ENCODE measurements at regions not wholly inside any gene's neighbourhood (a gene's known extent, or its start where the extent isn't known, plus 50 kb on each side); places are given as distances from the start of the nearest gene placed in this dataset.

DNA sequence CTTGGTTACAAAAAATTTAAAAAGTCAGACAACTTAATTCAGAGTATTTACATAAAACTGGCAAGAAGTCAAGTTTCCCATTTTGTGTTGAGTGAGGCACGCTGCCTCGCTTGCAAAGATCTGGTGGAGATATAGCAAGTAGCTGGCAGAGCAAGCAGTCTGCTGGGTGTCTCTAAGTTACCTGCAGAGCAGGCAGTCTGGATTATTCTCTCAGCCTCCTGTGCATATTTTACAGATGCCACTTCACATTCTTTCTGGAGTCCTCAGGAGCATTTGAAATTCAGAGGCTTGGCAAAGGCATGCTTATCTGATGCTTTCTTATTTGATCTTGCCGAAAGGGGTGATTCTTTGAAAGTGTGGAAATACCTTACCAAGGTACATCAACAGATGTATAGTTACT lies 640.4 kb upstream of the ADGRL4 start:
- Histone ChIP-seq H3K27ac (ENCODE audit: low read depth, low read length, poor library complexity, severe bottlenecking) (no peak overlapping the region), H3K79me2 (ENCODE audit: insufficient read depth, low read depth, low read length) (no peaks in the 10 kb centered on the region), H3K36me3 (ENCODE audit: insufficient read depth, low read length) (no peaks in the 10 kb centered on the region), H3K4me3 (ENCODE audit: low read depth, low read length, poor library complexity, severe bottlenecking) (no peak overlapping the region), H3K9me2 (ENCODE audit: insufficient read depth, low read length) (no peaks in the 10 kb centered on the region), H2AFZ (ENCODE audit: low read length) (no peak overlapping the region; the same call in 1 of the 2 replicates), H4K20me1 (ENCODE audit: insufficient read depth, low read length) (no peaks in the 10 kb centered on the region), H3K4me1 (ENCODE audit: insufficient read depth, low read length, poor library complexity, severe bottlenecking) (no peaks in the 10 kb centered on the region), H3K4me2 (ENCODE audit: low read length) (no peak overlapping the region), H3K9me3 (ENCODE audit: low read length) (no peaks in the 10 kb centered on the region)
- intact Hi-C loops (cut with micrococcal nuclease; ENCODE audit: unreplicated experiment) = loop anchor here (10.0 kb wide), 1 partner anchor 778 kb away; no protein-coding TSS in a partner anchor
- ChIA-PET POLR2A (interaction anchor here (1.5 kb wide), 1 partner anchor 34 kb away, joined by 4 read pairs; no protein-coding TSS in a partner anchor), CTCF (ENCODE audit: unreplicated experiment) (no interaction called here)
- TF ChIP-seq EZH2phosphoT487 (IDR thresholded peaks at IDR 0.05; ENCODE audit: borderline replicate concordance, low read depth, low read length) = no peak
- TF ChIP-seq, protein P1, sequence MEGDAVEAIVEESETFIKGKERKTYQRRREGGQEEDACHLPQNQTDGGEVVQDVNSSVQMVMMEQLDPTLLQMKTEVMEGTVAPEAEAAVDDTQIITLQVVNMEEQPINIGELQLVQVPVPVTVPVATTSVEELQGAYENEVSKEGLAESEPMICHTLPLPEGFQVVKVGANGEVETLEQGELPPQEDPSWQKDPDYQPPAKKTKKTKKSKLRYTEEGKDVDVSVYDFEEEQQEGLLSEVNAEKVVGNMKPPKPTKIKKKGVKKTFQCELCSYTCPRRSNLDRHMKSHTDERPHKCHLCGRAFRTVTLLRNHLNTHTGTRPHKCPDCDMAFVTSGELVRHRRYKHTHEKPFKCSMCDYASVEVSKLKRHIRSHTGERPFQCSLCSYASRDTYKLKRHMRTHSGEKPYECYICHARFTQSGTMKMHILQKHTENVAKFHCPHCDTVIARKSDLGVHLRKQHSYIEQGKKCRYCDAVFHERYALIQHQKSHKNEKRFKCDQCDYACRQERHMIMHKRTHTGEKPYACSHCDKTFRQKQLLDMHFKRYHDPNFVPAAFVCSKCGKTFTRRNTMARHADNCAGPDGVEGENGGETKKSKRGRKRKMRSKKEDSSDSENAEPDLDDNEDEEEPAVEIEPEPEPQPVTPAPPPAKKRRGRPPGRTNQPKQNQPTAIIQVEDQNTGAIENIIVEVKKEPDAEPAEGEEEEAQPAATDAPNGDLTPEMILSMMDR (conservative IDR thresholded peaks at IDR 0.05; ENCODE audit: low read length) = no peak
- DNase-seq (ENCODE audit: low spot score) = no peak
- no TSS peak for BruUV-seq (replicated peaks)

GRCh38 chr1:79638382-79638781 lies 631.9 kb upstream of the ADGRL4 start:
- no peak overlapping the region for H3K27ac ChIP-seq (ENCODE audit: low read depth, low read length, poor library complexity, severe bottlenecking)
- H3K4me2 ChIP-seq (ENCODE audit: low read length) = no peak overlapping the region
- H3K4me3 ChIP-seq (ENCODE audit: low read depth, low read length, poor library complexity, severe bottlenecking) = no peak overlapping the region
- no peaks in the 10 kb centered on the region for H4K20me1 ChIP-seq (ENCODE audit: insufficient read depth, low read length)
- peaks cover 5% of the 10 kb centered on the region for H3K4me1 ChIP-seq (ENCODE audit: insufficient read depth, low read length, poor library complexity, severe bottlenecking)
- intact Hi-C loops (cut with micrococcal nuclease; ENCODE audit: unreplicated experiment) = no loop called here
- TF ChIP-seq, protein P1 (conservative IDR thresholded peaks at IDR 0.05; ENCODE audit: low read length) = no peak
- TF ChIP-seq EZH2phosphoT487 (IDR thresholded peaks at IDR 0.05; ENCODE audit: borderline replicate concordance, low read depth, low read length) = no peak
- no peaks in the 10 kb centered on the region for H3K79me2 ChIP-seq (ENCODE audit: insufficient read depth, low read depth, low read length)
- H3K9me2 ChIP-seq (ENCODE audit: insufficient read depth, low read length) = no peaks in the 10 kb centered on the region
- no TSS peak for BruUV-seq (replicated peaks)
- DNase-seq (ENCODE audit: low spot score) = peak; percentile 10
- H3K36me3 ChIP-seq (ENCODE audit: insufficient read depth, low read length) = no peaks in the 10 kb centered on the region
- H3K9me3 ChIP-seq (ENCODE audit: low read length) = no peaks in the 10 kb centered on the region
- POLR2A ChIA-PET = no interaction called here
- CTCF ChIA-PET (ENCODE audit: unreplicated experiment) = no interaction called here
- no peak overlapping the region for H2AFZ ChIP-seq (ENCODE audit: low read length)

DNA sequence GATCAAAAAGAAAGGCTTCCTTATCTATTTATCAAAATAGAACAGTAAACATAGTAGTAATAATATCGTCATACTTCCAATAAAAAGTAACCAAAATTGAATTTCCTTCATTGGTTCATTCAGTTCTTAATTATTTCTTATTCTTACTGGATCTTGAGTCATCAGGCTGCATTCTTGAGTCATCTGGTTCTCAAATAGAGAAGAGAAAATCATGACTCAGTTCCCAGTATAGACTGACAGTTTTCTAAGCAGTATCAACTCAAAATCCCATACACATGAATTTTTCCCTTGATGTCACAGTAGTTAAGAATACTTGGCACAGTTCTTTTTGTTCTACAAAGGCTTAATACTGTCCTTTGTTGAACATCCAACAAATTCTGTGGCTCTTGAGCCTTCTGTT lies 626.9 kb upstream of the ADGRL4 start:
- no peaks in the 10 kb centered on the region for H3K36me3 ChIP-seq (ENCODE audit: insufficient read depth, low read length)

More for the DNA sequence above, 626.9 kb upstream of the ADGRL4 start:
- ChIA-PET POLR2A (no interaction called here), CTCF (ENCODE audit: unreplicated experiment) (no interaction called here)
- Histone ChIP-seq H3K9me3 (ENCODE audit: low read length) (no peaks in the 10 kb centered on the region), H3K4me2 (ENCODE audit: low read length) (no peak overlapping the region), H3K27ac (ENCODE audit: low read depth, low read length, poor library complexity, severe bottlenecking) (no peak overlapping the region), H3K4me3 (ENCODE audit: low read depth, low read length, poor library complexity, severe bottlenecking) (no peak overlapping the region), H4K20me1 (ENCODE audit: insufficient read depth, low read length) (no peaks in the 10 kb centered on the region), H2AFZ (ENCODE audit: low read length) (no peak overlapping the region), H3K79me2 (ENCODE audit: insufficient read depth, low read depth, low read length) (no peaks in the 10 kb centered on the region), H3K9me2 (ENCODE audit: insufficient read depth, low read length) (no peaks in the 10 kb centered on the region), H3K4me1 (ENCODE audit: insufficient read depth, low read length, poor library complexity, severe bottlenecking) (peaks cover 10% of the 10 kb centered on the region)
- TF ChIP-seq, protein P1 (conservative IDR thresholded peaks at IDR 0.05; ENCODE audit: low read length) = no peak
- no peak for TF ChIP-seq EZH2phosphoT487 (IDR thresholded peaks at IDR 0.05; ENCODE audit: borderline replicate concordance, low read depth, low read length)
- no peak for DNase-seq (ENCODE audit: low spot score)
- intact Hi-C loops (cut with micrococcal nuclease; ENCODE audit: unreplicated experiment) = no loop called here
- no TSS peak for BruUV-seq (replicated peaks)
